NCI-H524 (cell line): ENCODE measurements at regions not wholly inside any gene's neighbourhood (a gene's known extent, or its start where the extent isn't known, plus 50 kb on each side); places are given as distances from the start of the nearest gene placed in this dataset.
A peak's percentile ranks its signal among the peaks of the same experiment; 100 is the strongest.
"Not testable (repeated sequence)": the region's sequence is repeated elsewhere in the genome, so short reads cannot be mapped to it uniquely, and the experiment has no call there.

Experiments
- DNase-seq, 2 experiments: peaks; one replicate each; lab custom pipeline; 2025; lab: John Stamatoyannopoulos, UW

- DNase-seq, result no peak
These were observed 171.5 kb downstream of the NUP210 start for GRCh38 chr3:13248640-13249039.

- DNase-seq, result no peak
These were observed 172.4 kb upstream of the IQSEC1 start for GRCh38 chr3:13245615-13245978.

DNA sequence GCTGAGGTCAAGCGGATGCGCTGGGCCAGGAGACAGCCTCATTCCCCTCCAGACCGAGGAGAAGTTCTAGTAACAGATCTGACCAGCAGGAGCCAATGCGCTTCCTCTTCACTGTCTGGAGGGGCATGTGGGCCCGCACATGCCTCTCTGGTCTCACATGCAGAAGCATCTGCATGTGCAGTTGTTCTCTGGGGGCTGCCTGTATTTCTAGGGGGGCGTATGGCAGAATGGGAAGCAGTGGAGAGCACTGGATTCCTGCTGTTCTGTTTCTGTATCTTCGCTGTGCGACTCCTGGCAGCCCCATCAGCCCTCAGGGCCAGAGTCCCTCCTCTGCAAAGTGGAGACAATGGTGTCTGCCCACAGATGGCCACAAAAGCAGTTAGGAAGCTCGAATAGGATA lies 170.4 kb upstream of the IQSEC1 start:
- DNase-seq, result no peak

- DNase-seq, result no peak
These were observed 169.1 kb upstream of the IQSEC1 start for GRCh38 chr3:13242364-13242737.

- peak in 1 of 2 experiments; percentile 60 for DNase-seq
These were observed 168.6 kb upstream of the IQSEC1 start for GRCh38 chr3:13241621-13242363.

GRCh38 chr3:13240928-13241618 lies 167.8 kb upstream of the IQSEC1 start:
- no peak for DNase-seq

GRCh38 chr3:13239467-13239760 lies 166.2 kb upstream of the IQSEC1 start:
- no peak for DNase-seq

- no peak for DNase-seq
These were observed 165.6 kb upstream of the IQSEC1 start for GRCh38 chr3:13238687-13239466.

DNA sequence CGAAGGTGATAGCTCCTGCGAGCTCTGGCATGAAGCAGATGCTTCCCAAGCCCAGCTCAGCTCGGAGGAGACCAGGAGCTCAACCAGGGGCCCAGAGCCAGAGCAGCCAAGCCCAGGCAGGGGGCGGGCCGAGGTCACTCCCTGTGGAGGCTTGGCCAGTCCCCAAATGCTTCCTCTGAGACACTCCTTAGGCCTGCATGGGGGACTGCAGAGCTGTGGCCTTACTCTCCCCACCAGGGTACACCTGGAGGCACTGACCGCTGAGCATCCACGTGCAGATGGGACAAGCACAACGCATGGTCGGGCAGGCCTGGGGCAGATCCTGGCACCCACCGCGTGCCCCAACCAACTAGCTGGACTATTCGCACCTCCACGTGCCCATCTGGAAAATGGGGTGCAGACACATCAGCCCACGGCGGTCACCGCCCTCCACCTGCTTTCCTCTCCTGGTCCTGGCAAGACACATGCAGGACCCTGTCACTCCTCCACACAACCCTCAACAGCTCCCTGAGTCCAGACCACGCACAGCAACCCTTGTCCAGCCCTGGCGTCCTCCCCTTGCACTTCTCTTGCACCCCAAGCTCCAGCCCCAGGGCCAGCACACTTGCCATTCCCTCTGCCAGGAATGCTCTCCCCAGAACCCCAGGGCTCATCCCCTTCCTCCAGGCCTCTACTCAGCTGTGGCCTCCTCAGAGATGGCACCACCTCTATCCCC lies 164.7 kb upstream of the IQSEC1 start:
- DNase-seq, result no peak

GRCh38 chr3:13236557-13237173 lies 163.4 kb upstream of the IQSEC1 start:
- DNase-seq, result no peak

GRCh38 chr3:13235897-13236296 lies 162.7 kb upstream of the IQSEC1 start:
- no peak for DNase-seq

DNA sequence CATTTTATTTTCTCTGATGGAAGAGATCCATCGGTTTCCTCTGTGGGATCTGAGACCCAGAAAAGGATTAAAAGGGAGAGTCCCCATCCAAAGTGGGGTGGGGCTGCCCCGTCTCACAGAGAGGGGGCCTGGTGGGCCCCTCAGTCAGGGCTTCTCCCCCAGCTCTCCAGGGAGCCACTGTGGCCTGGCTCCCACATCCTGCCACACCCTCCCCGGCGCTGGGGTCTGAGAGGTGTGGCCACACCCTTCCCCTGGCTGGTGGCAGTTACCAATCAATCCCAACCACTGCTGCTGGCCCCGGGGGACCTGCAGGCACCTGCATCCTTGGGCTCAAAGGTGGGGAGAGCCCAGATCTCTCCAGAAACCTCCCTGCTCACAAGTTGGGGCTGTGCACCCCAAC lies 161.8 kb upstream of the IQSEC1 start:
- DNase-seq, result no peak

DNA sequence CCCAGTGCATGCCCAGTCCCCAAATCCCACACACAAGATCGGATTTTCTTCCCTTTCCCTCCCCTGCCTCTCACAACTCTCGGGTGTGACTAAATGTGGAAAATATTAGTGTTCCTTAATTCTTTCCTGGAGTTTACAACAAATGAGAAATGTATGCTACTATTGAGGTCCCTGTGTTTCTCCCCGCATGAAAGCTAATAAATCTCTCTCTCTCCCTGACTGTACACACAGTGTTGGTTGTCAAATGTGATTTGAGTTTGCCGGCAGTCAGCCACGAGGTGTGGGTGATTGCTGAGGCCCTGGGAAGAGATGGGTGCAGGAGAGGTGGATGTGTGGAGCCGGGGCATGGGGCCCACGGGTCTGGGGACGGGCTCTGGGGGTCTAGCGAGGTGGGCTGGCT lies 161.4 kb upstream of the IQSEC1 start:
- DNase-seq, result no peak

GRCh38 chr3:13233487-13234485 lies 160.6 kb upstream of the IQSEC1 start:
- no peak for DNase-seq

DNA sequence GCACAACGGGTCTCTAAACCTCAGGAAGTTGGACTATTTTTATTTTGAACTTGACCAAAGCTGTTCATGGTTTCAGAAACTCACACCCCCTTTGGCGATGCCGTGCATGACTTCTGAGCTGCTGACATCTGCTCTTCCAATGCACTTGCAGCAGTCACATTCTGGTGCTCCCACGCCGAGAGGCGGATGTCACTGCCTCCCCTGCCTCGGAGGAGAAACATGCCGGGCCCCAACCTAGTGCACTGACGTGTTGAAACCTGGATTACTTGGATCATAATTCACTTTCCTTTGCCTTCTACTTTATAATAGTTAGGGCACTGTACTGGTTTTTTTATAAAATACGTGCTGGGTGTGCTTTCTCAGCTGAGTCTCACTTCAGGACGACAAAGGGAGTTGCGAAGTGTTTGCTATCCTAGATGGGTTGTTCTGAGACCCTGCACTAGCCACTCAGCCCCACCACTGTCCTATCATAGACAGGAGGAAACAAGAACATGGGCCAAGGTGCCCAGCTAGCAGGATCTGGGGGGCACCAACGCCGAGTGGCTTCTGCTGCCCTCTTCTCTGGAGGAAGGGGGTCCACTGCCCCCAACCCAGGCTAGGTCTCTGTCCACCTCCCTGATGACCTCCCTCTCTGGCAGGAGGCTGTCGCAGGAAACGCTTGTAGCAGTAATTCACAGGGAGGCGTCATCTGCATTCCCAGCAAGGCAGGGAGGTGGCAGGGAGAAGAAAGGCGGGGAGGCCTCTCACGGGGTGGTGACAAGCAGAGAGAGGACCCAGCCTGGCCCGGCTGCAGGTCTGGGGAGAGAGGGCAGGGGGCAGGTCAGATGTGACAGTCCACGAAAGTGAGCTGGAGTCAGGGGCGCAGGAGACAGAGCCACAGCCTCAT lies 158.8 kb upstream of the IQSEC1 start:
- no peak for DNase-seq

- DNase-seq, result peak in 1 of 2 experiments; percentile 22
These were observed 156.2 kb upstream of the IQSEC1 start for GRCh38 chr3:13229273-13229949.

- DNase-seq, result no peak
These were observed 155.4 kb upstream of the IQSEC1 start for GRCh38 chr3:13228584-13228983.

DNA sequence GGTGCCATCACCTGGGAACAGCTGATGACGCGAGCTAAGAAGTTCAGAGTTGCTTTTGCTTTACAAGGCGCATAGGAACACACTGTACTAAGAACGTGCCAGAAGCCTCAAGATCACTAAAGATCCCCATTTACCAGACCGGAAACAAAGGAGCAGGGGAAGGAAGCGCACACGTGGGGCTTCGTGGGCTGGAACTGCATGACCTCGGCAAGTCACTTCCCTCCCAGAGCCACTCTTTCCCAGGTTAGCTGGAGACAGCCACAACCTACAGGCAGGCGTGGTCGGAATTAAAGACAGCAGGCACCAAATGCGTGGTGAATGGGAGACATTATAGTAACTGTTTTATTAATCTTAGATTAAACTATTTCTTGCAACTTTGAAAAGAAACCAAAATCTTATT lies 154.9 kb upstream of the IQSEC1 start:
- DNase-seq, result not testable (repeated sequence)
